B cell (primary cell): ENCODE measurements at regions not wholly inside any gene's neighbourhood (a gene's known extent, or its start where the extent isn't known, plus 50 kb on each side); places are given as distances from the start of the nearest gene placed in this dataset.

ENCODE experiments used
- EZH2 ChIP-seq: IDR thresholded peaks from 2 replicates; pipeline ENCODE4 v1.6.1; 2012; ENCODE audit warnings: borderline replicate concordance, low read depth, mild to moderate bottlenecking, moderate library complexity, low read length; ENCODE audit not compliant: insufficient read depth, poor library complexity, severe bottlenecking
- TF ChIP-seq, protein P1 (sequence below): fragments of 200-600 bp; IDR thresholded peaks from one replicate; pipeline ENCODE4 v1.8.0; 2022; ENCODE audit warnings: antibody characterized with exemption, mild to moderate bottlenecking

DNA sequence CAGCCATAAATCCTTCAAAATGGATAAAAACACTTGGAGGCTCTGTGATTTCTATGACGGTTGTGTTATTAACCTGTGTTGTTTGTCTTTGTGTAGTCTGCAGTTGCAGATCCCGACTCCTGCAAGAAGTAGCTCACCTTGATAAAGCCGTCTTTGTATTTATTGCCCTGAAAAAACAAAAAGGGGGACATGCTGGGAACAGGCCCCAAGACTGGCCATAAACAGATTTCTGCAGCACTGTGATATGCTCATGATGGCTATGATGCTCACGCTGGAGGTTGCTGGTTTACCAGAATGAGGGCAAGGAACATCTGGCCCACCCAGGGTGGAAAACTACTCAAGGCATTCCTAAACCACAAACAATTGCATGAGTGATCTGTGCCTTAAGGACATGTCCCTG is 71.0 kb downstream of the LGALS9 start:
- TF ChIP-seq, protein P1, sequence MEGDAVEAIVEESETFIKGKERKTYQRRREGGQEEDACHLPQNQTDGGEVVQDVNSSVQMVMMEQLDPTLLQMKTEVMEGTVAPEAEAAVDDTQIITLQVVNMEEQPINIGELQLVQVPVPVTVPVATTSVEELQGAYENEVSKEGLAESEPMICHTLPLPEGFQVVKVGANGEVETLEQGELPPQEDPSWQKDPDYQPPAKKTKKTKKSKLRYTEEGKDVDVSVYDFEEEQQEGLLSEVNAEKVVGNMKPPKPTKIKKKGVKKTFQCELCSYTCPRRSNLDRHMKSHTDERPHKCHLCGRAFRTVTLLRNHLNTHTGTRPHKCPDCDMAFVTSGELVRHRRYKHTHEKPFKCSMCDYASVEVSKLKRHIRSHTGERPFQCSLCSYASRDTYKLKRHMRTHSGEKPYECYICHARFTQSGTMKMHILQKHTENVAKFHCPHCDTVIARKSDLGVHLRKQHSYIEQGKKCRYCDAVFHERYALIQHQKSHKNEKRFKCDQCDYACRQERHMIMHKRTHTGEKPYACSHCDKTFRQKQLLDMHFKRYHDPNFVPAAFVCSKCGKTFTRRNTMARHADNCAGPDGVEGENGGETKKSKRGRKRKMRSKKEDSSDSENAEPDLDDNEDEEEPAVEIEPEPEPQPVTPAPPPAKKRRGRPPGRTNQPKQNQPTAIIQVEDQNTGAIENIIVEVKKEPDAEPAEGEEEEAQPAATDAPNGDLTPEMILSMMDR, result no peak
- no peak for TF ChIP-seq EZH2
